Psoas muscle (tissue), 7 donors: ENCODE measurements at regions not wholly inside any gene's neighbourhood (a gene's known extent, or its start where the extent isn't known, plus 50 kb on each side); places are given as distances from the start of the nearest gene placed in this dataset.
A peak's percentile ranks its signal among the peaks of the same experiment; 100 is the strongest.

ENCODE experiments used
- ATAC-seq, 4 donors: fragments of 200-7000 bp; cut with Tn5 transposase; one replicate each; pipeline ENCODE4 v1.9.1; 2020; ENCODE audit warnings: moderate library complexity in 3 of 4, mild to moderate bottlenecking in 2 of 4
- DNase-seq, 2 donors: peaks; one replicate each; pipeline ENCODE4 v3.0.0-alpha.2; 2020
- H3K27ac ChIP-seq: fragments of 200-600 bp; one replicate; pipeline ENCODE4 v1.8.0; 2022
- H3K27me3 ChIP-seq, 3 donors: fragments of 200-600 bp in 1 of 3; one replicate each; pipeline versions ENCODE4 v1.6.1 to v1.8.0; 2013 to 2022; ENCODE audit warnings: low read length in 2 of 3, mild to moderate bottlenecking in 2 of 3, moderate library complexity in 1 of 3; ENCODE audit not compliant: insufficient read depth in 3 of 3
- H3K36me3 ChIP-seq, 2 donors: fragments of 200-600 bp in 1 of 2; one replicate each; pipeline versions ENCODE4 v1.6.1 to v1.8.0; 2013 to 2022; ENCODE audit warnings: low read depth in 1 of 2, mild to moderate bottlenecking in 1 of 2, moderate library complexity in 1 of 2; ENCODE audit not compliant: insufficient read depth in 1 of 2
- H3K4me1 ChIP-seq: fragments of 200-600 bp; one replicate; pipeline ENCODE4 v1.8.0; 2022
- H3K4me3 ChIP-seq: fragments of 200-600 bp; one replicate; pipeline ENCODE4 v1.8.0; 2022; ENCODE audit warnings: mild to moderate bottlenecking
- H3K9me3 ChIP-seq: fragments of 200-600 bp; one replicate; pipeline ENCODE4 v1.8.0; 2022
- WGBS, 3 donors: extraction: QIAGEN DNeasy Blood & Tissue Kit; methylation state at CpG; one replicate each; pipeline versions ENCODE4 v1.1.6 to v1.1.7; 2013; 5-methylcytosine and 5-hydroxymethylcytosine counted together
- intact Hi-C, 2 donors: fragments of 100-400 bp; cut with DNase I; formaldehyde crosslinking; loops; one replicate each; pipeline versions ENCODE4 v1.11.0 to v1.14.2; 2022
- TF ChIP-seq, protein P1 (sequence below): fragments of 200-600 bp; IDR thresholded peaks from one replicate; pipeline ENCODE4 v1.8.0; 2022; ENCODE audit warnings: antibody characterized with exemption
- donor health status: healthy with polysubstance abuse.
- donor health status: DM: no; HTN: no; CAD: no; lungs with moderate emphysema.
- donor health status: Bipolar disorder and iron deficiency.
- donor health status: healthy.
- donor health status: DM: yes; HTN: yes; CAD: no.
- donor health status: DM: no; HTN: no; CAD: no.
- donor health status: DM: yes; HTN: yes; CAD: no.

GRCh38 chr17:63265526-63265925 is 180.6 kb downstream of the CYB561 start:
- no peak for DNase-seq
- Histone ChIP-seq H3K27ac (no peak overlapping the region), H3K4me1 (no peaks in the 10 kb centered on the region), H3K9me3 (no peaks in the 10 kb centered on the region), H3K36me3 (no peaks in the 10 kb centered on the region), H3K27me3 (no peaks in the 10 kb centered on the region), H3K4me3 (no peak overlapping the region)
- TF ChIP-seq, protein P1, sequence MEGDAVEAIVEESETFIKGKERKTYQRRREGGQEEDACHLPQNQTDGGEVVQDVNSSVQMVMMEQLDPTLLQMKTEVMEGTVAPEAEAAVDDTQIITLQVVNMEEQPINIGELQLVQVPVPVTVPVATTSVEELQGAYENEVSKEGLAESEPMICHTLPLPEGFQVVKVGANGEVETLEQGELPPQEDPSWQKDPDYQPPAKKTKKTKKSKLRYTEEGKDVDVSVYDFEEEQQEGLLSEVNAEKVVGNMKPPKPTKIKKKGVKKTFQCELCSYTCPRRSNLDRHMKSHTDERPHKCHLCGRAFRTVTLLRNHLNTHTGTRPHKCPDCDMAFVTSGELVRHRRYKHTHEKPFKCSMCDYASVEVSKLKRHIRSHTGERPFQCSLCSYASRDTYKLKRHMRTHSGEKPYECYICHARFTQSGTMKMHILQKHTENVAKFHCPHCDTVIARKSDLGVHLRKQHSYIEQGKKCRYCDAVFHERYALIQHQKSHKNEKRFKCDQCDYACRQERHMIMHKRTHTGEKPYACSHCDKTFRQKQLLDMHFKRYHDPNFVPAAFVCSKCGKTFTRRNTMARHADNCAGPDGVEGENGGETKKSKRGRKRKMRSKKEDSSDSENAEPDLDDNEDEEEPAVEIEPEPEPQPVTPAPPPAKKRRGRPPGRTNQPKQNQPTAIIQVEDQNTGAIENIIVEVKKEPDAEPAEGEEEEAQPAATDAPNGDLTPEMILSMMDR: no peak
- intact Hi-C loops: no loop called here
- ATAC-seq: no peak

DNA sequence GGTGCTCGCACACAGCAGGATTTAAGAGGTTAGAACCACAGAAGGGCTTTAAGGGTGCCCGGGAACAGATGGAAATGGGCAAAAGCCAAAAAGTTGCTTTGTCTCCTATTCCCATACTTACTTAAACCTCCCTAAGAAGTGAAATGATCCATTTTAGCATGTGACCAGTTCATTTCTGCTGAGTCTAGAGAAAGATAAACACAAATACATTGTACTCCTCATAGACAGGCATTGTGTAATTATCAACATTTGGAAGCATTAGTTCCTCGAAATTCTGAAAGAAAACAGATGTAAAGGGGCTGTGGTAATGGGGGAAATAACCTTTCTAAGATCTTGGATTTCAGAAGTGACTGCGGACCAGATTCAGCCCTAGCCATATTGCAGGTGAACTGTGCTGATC is 178.3 kb downstream of the CYB561 start:
- TF ChIP-seq, protein P1: no peak
- H3K9me3 ChIP-seq: no peaks in the 10 kb centered on the region
- no peaks in the 10 kb centered on the region for H3K4me1 ChIP-seq
- H3K27me3 ChIP-seq: no peaks in the 10 kb centered on the region
- no peak for ATAC-seq
- no peak for DNase-seq
- no peak overlapping the region for H3K27ac ChIP-seq
- H3K4me3 ChIP-seq: no peak overlapping the region
- intact Hi-C loops: no loop called here
- no peaks in the 10 kb centered on the region for H3K36me3 ChIP-seq
- WGBS, 3 donors: 74 to 85% (median 84%) methylated on average over 4 of the region's 4 CpGs

GRCh38 chr17:63268827-63269226 is 177.3 kb downstream of the CYB561 start:
- H3K9me3 ChIP-seq: no peaks in the 10 kb centered on the region
- DNase-seq (no peak), ATAC-seq (no peak)
- no peak overlapping the region for H3K4me3 ChIP-seq
- no peaks in the 10 kb centered on the region for H3K4me1 ChIP-seq
- WGBS, 3 donors: 77 to 89% (median 82%) methylated on average over 3 of the region's 3 CpGs
- TF ChIP-seq, protein P1: no peak
- H3K36me3 ChIP-seq: no peaks in the 10 kb centered on the region
- no peaks in the 10 kb centered on the region for H3K27me3 ChIP-seq
- H3K27ac ChIP-seq: no peak overlapping the region
- intact Hi-C loops: no loop called here

DNA sequence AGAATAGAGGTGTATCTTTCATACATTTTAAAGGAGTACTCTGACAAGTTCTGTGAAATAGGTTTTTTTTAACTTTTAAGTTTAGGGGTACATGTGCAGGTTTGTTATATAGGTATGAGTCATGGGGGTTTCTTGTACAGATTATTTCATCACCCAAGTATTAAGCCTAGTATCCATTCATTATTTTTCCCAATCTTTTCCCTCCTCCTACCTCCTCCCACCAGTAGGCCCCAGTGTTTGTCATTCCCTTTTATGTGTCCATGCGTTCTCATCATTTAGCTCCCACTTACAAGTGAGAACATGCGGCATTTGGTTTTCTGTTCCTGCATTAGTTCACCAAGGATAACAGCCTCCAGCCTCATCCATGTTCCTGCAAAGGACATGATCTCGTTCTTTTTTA is 175.5 kb downstream of the CYB561 start:
- intact Hi-C loops: no loop called here
- no peaks in the 10 kb centered on the region for H3K4me1 ChIP-seq
- 95 to 100% (median 99%) methylated on average over 3 of the region's 3 CpGs for WGBS, 3 donors

GRCh38 chr17:63274146-63274545 is 172.0 kb downstream of the CYB561 start:
- TF ChIP-seq, protein P1: no peak
- no peaks in the 10 kb centered on the region for H3K9me3 ChIP-seq
- WGBS, 3 donors: 33 to 50% (median 38%) methylated on average over 3 of the region's 3 CpGs
- no peak overlapping the region for H3K27ac ChIP-seq
- intact Hi-C loops: no loop called here
- H3K4me3 ChIP-seq: no peak overlapping the region
- no peaks in the 10 kb centered on the region for H3K4me1 ChIP-seq
- H3K36me3 ChIP-seq: no peaks in the 10 kb centered on the region
- H3K27me3 ChIP-seq: no peaks in the 10 kb centered on the region
- DNase-seq (peak in 1 of 2 donors; percentile 18), ATAC-seq (peak in 1 of 4 donors; percentile 58)

More for the DNA sequence above, 175.5 kb downstream of the CYB561 start:
- Histone ChIP-seq H3K27ac (no peak overlapping the region), H3K4me3 (no peak overlapping the region), H3K27me3 (no peaks in the 10 kb centered on the region), H3K9me3 (no peaks in the 10 kb centered on the region), H3K36me3 (no peaks in the 10 kb centered on the region)
- TF ChIP-seq, protein P1: no peak
- DNase-seq (no peak), ATAC-seq (no peak)
